MM.1S (cell line): ENCODE measurements at regions not wholly inside any gene's neighbourhood (a gene's known extent, or its start where the extent isn't known, plus 50 kb on each side); places are given as distances from the start of the nearest gene placed in this dataset.

Experiments
- CTCF ChIP-seq: fragments of 300-600 bp; sonication (generic); IDR thresholded peaks from 2 replicates; pipeline ENCODE4 v1.5.1; 2016; ENCODE audit warnings: antibody characterized with exemption, low read length, mixed read lengths
- EZH2 ChIP-seq: fragments of 300-600 bp; sonication (generic); optimal IDR thresholded peaks from 2 replicates; pipeline ENCODE3; 2017; ENCODE audit warnings: low read depth, mild to moderate bottlenecking, antibody characterized with exemption, low read length, mixed read lengths
- EZH2phosphoT487 ChIP-seq: fragments of 300-600 bp; sonication (generic); IDR thresholded peaks from 2 replicates; pipeline ENCODE4 v1.6.1; 2018; ENCODE audit warnings: antibody characterized with exemption, low read length

- TF ChIP-seq CTCF (no peak), EZH2phosphoT487 (no peak), EZH2 (no peak)
Observed at GRCh38 chr4:30968926-30969325, 248.8 kb downstream of the PCDH7 start.
